Hematopoietic multipotent progenitor cell (in vitro differentiated cells): ENCODE measurements at regions not wholly inside any gene's neighbourhood (a gene's known extent, or its start where the extent isn't known, plus 50 kb on each side); places are given as distances from the start of the nearest gene placed in this dataset.

ENCODE experiments used
- DNase-seq, 3 donors: peaks; one replicate each; pipeline ENCODE4 v3.0.0-alpha.2; 2011 to 2015; ENCODE audit warnings: low read depth in 2 of 3, low spot score in 2 of 3

DNA sequence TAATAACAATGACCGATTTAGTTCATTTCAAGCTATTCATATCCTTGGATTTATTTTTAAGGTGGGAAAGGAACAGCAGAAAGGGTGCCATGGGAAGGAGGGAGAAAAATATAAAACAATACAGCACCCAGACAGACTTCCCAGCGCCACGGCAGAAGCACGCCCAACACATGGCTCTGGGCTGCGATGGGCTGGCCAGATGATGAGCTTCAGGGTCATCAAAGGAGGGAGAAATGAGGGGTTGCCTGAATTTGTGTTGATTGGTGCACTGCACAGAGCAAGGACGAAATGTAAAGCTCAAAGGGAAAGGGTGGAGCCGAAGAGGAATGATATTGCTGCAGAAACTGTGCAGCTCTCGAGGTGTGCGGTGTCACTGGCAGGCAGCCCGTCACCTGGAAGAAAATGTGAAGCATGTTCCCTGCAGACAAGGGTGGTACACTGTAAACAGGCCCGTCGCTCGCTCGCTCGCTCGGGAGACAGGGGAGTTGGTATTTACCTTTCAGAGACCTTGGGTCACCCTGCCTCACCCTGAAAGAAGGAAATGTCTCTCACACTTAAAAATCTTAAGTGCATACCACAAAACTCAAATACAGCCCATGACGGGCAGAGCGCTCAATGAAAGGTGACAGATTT is 195.5 kb upstream of the CTAGE1 start:
- no peak for DNase-seq

DNA sequence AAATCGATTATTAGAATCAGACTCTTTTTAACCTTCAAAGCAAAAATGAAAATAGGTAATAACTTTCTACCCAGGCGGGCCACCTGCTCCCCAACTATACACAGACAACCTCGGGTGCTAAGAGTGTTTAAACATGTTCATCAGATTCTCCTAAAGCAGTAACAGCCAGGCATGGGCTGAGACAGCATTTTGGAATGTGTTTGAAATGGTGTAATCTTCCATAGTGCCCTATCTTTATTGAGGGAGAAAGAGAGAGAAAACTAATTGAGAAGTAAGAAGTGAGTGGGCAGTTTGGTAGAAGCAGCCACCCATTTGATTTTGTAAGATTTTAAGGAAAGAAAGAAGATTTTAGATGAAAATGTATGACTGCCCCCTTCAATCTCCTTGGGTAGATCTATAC is 196.1 kb upstream of the CTAGE1 start:
- no peak for DNase-seq

DNA sequence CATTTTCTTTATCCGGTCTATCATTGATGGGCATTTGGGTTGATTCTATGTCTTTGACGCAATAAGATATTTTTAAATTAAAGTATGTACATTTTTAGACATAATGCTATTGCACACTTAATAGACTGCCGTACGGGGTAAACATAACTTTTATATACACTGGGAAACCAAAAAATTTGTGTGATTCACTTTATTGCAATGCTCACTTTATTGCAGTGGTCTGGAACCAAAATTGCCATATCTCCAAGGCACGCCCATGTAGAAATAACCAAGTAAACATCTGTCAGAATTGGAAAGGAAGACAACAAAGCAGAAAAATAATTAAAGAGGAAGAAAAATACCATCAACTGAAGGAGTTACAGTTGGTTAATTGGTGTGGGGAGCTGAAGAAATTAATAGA is 205.8 kb upstream of the CTAGE1 start:
- no peak for DNase-seq

DNA sequence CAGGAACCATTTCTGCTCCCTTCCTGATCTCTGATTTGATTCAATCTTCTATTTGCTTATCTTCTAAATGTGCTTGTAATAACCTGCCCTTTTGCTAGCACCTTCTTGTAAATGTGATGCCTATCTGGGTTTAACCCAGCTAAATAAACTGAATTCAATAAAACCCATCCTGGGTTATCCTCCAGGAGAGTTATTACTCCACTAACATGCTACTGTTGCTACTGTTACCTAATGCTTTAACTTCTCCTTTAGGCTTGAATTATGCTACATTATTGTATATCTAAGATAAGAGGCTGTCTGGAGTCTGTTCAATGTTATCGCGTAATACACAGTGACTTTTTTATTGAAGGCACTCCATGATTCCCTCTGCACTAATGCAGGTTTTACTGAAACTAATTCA is 206.5 kb upstream of the CTAGE1 start:
- DNase-seq: no peak

DNA sequence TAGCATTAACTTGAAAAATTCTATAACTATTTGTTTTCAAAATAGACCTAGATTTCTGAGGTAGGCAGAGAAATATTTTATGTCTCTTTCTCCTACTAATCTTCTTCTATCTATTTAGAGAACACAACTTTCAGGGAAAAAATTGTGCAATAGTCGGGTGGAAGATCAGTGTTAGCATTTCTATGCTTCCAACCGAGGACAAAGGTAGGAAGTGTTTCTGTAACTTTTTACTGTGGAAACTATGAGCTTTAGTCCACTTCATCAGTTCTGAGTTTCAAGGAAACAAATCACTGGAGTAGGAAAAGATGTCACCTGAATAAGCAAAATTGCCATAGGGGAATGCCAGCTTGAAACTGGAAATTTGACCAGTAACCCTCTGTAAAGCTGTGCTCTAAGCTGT is 207.7 kb upstream of the CTAGE1 start:
- DNase-seq: no peak

DNA sequence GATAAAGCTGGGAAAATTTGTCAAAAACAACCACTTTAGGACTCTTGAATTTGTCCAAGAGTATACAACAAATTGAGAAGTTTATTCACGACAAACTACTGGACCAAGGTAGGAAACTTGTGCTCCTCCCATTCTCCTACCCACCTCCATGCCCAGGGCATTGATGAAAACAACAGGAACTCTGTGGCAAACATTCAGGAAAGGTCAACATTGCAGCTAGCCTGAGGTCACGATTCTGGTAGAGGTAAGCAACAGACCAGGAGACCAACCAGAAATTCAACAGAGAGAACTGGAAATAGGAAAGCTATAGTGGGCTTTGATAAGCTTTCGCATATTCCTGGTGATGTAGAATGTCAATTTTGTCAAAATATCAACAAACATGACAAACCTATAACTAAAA is 209.1 kb upstream of the CTAGE1 start:
- DNase-seq: no peak

DNA sequence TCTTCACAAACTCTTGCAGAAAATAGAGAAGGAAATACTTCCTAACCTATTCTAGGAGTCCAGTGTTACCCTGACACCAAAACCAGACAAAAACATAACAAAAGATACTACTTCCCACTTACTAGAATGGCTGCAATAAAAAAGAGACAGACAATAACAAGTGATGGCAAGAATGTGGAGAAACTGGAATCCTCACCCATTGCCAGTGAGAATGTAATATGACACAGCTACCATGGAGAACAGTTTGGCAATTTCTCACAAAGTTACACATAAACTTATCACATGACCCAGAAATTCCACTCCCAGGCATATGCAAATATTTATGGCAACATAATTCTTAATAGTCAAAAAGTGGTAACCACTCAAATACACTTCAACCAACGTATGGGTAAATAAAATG is 209.8 kb upstream of the CTAGE1 start:
- DNase-seq: no peak

DNA sequence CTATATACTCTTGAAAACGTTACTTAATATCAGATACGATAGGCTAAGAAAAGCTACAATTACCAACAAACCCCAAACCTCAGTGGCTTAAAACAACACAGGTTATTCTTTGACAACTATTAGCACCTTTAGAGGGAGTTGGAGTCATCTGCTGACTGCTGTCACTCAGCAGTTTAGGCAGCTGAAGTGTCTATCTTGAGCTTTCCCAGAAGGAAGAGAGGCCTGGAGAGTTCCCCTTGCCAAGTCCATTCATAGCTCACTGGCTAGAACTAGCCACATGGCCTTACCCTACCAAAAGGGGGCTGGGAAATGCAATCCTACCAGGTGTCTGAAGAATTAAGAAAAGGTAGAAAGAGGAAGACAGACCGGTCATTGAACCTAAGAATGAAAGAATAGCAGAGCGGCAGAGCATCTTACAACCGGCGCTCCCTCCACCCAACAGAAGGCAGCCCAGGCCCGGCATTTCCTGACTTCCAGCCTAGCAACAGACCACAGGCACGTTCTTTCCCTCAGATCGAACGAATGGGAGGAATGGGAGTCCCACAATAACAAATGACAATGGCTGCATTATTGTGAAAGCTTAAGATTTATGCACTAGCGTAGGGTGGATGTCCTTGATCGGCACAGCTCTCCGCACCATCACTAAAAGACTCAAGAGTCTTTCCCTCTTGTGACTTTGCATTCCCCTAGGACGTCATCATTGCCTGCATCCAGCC is 211.2 kb upstream of the CTAGE1 start:
- DNase-seq: no peak

DNA sequence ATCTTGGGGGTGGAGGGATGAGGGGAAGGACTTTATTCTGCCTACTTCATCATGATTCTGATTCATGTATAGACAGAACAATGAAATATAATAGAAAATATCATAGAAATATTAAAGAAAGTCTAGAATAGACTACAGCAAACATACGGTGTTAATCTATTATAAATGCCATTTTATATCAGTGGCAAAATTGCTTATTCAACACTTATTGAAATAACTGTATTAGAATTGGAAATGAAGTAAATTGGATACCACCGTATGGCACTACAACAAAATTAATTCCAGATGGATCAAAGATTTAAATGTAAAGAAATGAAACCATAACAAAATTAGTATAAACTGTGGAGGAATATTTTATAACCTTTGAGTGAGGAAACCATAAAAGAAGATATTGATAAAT is 213.3 kb upstream of the CTAGE1 start:
- DNase-seq: no peak

DNA sequence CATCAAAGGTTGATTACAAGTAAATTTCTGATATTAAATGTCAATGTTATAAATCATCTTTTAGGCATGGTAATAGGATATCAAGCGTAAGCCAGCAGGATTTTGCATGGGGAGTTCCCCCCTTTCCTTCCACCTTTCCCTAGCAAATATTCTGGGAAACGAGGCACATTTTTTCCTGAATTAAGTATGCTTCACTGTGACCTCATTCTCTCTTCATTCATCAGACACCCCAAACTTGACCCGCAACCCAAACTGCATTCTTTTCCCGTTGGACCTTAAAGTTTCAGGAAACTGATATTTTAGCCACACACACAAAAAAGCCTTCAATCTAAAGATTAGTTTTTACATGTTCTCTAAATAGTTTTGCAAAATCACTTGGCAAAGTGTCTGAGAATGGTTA is 214.5 kb upstream of the CTAGE1 start:
- DNase-seq: no peak

DNA sequence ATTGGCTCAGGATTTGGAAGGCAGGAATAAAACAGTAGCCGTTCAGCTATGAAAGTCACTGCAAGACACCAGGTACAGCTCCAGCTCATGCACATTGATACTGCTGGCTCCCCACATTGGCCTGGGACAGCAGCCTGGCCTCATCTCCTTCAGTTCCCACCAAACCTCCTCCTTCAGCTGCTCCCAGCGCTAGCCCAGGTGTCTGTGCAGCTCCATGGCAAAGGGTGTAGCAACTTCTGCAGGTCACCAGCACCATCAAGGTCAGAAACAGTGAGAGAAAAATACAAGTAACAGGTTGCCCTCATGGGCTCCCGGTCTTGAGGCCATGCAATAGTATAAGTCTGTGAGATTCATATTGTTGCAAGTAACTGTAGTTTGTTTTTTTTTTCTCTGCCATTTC is 216.7 kb upstream of the CTAGE1 start:
- DNase-seq: no peak

DNA sequence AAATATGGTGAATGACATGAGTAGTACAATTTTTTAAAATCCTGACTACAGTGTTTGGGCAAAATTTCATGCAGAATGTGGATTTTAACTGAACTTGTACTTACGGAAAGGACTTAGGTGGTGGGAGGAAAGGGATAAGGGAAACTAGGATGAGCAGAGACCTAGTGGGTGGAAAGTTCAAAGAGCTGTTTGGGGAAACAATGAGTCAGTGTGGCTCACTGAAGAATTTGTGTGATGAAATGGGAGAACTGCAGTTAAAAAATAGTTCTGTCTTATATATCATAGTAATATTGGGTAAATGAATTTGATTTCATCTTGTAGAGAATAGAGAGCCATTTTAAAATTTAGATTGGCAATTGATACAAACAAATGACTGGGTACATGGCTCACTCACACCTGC is 220.1 kb upstream of the CTAGE1 start:
- DNase-seq: no peak

DNA sequence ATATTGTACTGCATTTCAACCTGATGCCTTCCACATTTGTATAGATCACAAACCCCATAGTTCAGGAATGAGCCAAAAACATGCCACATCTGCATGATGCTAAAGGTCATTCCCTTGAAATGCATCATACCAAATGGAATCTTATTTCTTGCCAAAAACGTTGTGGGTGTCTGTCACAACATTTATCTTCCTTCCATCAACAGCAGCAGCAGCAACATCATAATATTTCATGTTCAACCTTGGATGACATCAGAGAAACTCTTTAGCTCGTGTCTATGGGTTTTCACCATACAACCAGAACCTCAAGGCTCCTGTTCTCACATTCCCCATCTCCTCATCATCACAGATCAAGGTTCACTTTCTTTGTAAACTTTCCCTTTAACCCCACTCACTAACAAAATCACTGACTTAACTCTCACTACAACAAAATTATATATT is 221.3 kb upstream of the CTAGE1 start:
- DNase-seq: no peak

DNA sequence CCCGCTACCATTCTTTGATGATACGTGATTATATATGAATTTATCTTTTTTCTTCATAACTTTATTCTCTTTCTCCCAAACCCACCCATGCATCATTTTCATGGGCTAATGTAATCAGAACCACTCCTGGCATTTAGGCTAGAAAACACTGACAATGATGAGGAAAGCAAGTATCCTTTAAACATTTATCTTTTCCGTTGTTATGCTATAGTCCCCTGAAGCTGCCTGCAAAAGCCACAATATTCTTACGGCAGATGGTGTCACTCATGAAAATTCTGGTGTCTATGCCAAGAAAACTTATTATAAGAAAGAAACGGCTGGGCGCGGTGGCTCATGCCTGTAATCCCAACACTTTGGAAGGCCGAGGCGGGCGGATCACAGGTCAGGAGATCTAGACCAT is 221.8 kb upstream of the CTAGE1 start:
- no peak for DNase-seq

DNA sequence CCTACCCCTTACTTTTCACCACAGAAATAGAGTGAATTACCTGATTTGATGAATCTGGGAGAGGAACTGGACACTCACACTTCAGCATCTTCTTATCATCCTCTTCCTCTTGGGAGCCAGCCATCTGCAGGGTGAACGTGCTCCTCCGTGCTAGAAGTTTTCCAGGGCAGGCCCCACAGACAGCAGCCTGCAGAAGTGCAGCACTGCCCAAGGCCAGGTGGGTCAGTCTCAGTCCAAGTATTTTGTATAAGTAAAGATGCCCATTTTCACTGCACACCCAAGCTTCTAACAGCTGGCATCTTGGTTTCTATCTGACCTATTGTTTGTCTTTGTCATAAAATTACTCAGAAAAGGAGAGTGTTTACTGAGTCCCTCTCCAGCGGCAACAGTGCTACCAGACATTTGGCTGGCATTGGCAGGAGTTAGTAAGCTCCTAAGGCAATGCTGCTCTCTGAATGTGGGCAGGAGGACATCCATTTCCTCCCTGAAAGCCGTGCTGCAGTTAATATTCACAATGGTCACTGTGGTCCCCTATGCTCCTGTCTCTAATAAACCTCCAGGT is 222.6 kb upstream of the CTAGE1 start:
- no peak for DNase-seq

DNA sequence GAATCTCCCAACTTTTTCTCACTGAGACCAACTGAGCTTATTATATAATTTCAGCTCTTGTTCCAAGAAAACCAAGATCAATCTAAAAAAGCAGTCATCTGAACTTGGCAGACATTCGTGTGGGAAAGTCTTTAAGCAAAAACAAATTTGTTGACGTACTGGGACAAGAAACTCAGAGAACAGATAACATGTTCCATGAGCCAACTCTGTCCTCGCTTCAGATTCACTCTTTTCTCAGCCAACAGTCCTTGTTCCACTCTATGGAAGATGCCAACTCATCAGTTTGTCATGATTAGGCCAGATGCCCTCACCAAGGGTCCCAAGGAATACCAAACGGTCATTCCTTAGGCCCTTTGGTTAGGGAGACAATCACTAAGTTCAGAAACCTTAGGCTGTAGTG is 224.2 kb upstream of the CTAGE1 start:
- DNase-seq: no peak

DNA sequence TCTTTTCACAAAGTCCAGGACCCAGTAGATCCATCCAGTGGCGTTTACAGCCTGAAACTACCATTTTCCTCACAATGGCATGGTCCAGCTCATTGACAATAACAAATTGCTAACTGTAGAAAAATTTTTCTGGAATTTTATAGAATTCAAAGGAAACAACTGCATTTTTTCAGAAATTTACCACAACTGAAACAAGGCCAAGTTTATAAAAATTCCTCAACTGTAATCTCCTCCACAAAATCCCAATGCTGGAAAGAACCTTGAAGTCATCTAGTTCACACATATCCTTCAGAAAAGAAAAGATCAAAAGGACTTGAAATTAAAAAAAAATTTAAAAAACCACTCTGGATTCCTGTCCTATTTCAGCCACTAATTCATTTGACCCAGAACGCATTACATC is 226.0 kb upstream of the CTAGE1 start:
- no peak for DNase-seq

DNA sequence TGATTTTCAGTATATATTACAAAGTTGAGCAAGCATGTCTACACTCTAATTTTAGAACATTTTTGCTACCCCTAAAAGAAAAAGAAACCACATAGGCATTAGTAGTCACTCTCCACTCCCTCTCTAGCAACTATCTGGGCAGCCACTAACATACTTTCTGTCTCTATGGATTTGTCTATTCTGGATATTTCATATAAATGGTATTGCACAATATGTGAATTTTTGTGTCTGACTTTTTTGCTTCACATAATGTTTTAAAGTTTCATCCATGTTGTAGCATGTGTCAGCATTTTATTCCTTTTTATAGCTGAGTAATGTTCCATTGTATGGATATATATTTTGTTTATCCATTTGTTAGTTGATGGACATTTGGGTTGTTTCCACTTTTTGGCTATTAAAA is 232.5 kb upstream of the CTAGE1 start:
- no peak for DNase-seq

DNA sequence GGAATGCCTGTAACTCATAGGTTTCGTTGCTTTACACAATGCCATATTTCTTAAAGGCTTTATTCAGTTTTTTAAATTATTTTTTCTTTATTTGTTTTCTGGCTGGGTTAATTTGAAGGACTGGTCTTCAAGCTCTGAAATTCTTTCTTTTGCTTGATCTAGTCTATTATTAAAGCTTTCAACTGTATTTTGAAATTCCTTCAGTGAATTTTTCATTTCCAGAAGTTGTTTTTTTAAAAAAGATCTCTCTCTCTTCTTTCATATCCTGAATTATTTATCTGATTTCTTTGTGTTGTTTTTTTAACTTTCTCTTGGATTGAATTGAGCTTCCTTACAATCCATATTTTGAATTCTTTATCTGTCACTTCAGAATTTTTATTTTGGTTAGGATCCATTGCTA is 239.9 kb upstream of the CTAGE1 start:
- no peak for DNase-seq

DNA sequence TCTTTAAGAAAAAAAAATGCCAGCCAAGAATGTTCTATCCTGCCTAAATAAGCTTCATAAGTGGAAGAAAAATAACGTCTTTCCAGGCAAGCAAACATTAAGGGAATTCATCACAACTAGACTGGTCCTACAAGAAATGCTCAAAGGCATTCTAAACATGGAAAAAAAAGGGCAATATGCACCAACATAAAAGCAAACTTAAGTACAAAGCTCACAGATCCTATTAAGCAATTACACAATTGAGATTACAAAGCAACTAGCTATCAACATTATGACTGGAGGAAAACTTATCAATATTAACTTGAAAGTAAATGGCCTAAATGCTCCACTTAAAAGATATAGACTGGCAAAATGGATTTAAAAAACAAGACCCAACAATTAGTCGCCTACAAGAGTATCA is 240.6 kb upstream of the CTAGE1 start:
- no peak for DNase-seq

DNA sequence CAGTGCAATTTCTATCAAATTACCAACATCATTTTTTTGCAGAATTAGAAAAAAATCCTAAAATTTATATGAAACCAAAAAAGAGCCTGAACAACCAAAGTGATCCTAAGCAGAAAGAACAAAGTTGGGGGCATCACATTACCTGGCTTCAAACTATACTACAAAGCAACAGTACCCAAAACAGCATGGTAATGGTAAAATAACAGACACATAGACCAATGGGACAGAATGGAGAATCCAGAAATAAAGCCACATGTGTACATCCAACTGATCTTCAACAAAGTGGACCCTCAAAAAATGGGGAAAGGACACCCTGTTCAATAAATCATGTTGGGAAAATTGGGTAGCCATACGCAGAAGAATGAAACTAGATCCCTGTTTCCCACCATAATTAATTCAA is 245.7 kb upstream of the CTAGE1 start:
- DNase-seq: no peak

DNA sequence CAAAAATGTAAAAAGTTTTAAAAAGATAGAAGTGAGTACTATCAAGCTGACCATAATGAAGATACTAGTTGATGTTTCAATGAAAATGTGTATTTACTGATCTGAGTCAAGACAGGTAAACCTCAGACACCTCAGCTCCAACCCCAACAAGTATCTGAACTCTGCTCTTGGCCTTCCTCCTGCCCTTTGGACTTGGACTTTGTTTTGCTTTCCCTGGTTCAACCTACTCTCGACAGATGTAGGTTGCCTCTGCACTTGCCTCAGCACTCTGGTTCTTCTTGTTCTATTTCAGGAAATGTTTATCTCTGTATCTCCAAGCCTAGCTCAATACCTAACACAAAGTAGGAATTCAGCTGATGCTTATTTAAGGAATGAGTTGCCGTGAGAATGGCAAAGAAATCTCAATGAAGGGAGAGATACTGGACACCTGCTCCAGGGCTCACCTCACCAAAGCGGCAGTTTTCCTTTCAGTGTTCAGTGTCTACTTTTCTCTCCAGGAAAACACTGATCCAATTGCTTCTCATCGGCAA is 248.8 kb upstream of the CTAGE1 start:
- DNase-seq: no peak
